HG03354 (cell line): ENCODE measurements at regions not wholly inside any gene's neighbourhood (a gene's known extent, or its start where the extent isn't known, plus 50 kb on each side); places are given as distances from the start of the nearest gene placed in this dataset.

ENCODE experiments used
- ATAC-seq: cut with Tn5 transposase; IDR thresholded peaks from one replicate; pipeline ENCODE4 v1.9.1; 2021; ENCODE audit warnings: mild to moderate bottlenecking; ENCODE audit not compliant: unreplicated experiment, poor library complexity, severe bottlenecking

- ATAC-seq, result no peak
Measured at GRCh38 chr4:31374256-31374960, 654.2 kb downstream of the PCDH7 start.

GRCh38 chr4:31375936-31376335 lies 655.8 kb downstream of the PCDH7 start:
- no peak for ATAC-seq

- ATAC-seq, result no peak
Measured at GRCh38 chr4:31379364-31379763, 659.2 kb downstream of the PCDH7 start.

- no peak for ATAC-seq
Measured at GRCh38 chr4:31383767-31384166, 663.6 kb downstream of the PCDH7 start.

- no peak for ATAC-seq
Measured at GRCh38 chr4:31390849-31391248, 670.7 kb downstream of the PCDH7 start.

- no peak for ATAC-seq
Measured at GRCh38 chr4:31391976-31392375, 671.8 kb downstream of the PCDH7 start.

GRCh38 chr4:31392923-31393322 lies 672.8 kb downstream of the PCDH7 start:
- no peak for ATAC-seq

GRCh38 chr4:31408121-31408520 lies 688.0 kb downstream of the PCDH7 start:
- no peak for ATAC-seq

- no peak for ATAC-seq
Measured at GRCh38 chr4:31411565-31411964, 691.4 kb downstream of the PCDH7 start.

- no peak for ATAC-seq
Measured at GRCh38 chr4:31415629-31416028, 695.5 kb downstream of the PCDH7 start.

GRCh38 chr4:31416498-31416897 lies 696.3 kb downstream of the PCDH7 start:
- ATAC-seq, result no peak

GRCh38 chr4:31417040-31417439 lies 696.9 kb downstream of the PCDH7 start:
- no peak for ATAC-seq

- ATAC-seq, result no peak
Measured at GRCh38 chr4:31422006-31422405, 701.8 kb downstream of the PCDH7 start.

GRCh38 chr4:31427691-31428090 lies 707.5 kb downstream of the PCDH7 start:
- ATAC-seq, result no peak

- ATAC-seq, result no peak
Measured at GRCh38 chr4:31442236-31442635, 722.1 kb downstream of the PCDH7 start.

- ATAC-seq, result no peak
Measured at GRCh38 chr4:31445526-31445925, 725.4 kb downstream of the PCDH7 start.

GRCh38 chr4:31455612-31456011 lies 735.4 kb downstream of the PCDH7 start:
- ATAC-seq, result no peak

- ATAC-seq, result no peak
Measured at GRCh38 chr4:31458813-31459212, 738.6 kb downstream of the PCDH7 start.

- ATAC-seq, result no peak
Measured at GRCh38 chr4:31461421-31461820, 741.3 kb downstream of the PCDH7 start.

GRCh38 chr4:31467781-31468180 lies 747.6 kb downstream of the PCDH7 start:
- no peak for ATAC-seq

- no peak for ATAC-seq
Measured at GRCh38 chr4:31474221-31474620, 754.1 kb downstream of the PCDH7 start.

- no peak for ATAC-seq
Measured at GRCh38 chr4:31482691-31483090, 762.5 kb downstream of the PCDH7 start.
